Fibroblast of lung (primary cell): ENCODE measurements at regions not wholly inside any gene's neighbourhood (a gene's known extent, or its start where the extent isn't known, plus 50 kb on each side); places are given as distances from the start of the nearest gene placed in this dataset.
A peak's percentile ranks its signal among the peaks of the same experiment; 100 is the strongest.

Source experiments
- DNase-seq, 2 donors: peaks; one replicate each; pipeline versions ENCODE4 v3.0.0 to v3.0.0-alpha.2; 2010; ENCODE audit warnings: low read depth in 2 of 2
- H2AFZ ChIP-seq: 2 replicates; pipeline ENCODE4 v1.5.1; 2012; ENCODE audit warnings: low read length, control low read depth, inconsistent platforms
- H3K27ac ChIP-seq: 2 replicates; pipeline ENCODE4 v1.5.1; 2011; ENCODE audit warnings: low read length, control low read depth; ENCODE audit not compliant: insufficient read depth
- H3K27me3 ChIP-seq: 2 replicates; pipeline ENCODE4 v1.5.1; 2011; ENCODE audit warnings: mild to moderate bottlenecking, low read length; ENCODE audit not compliant: control insufficient read depth, insufficient read depth
- H3K36me3 ChIP-seq: 2 replicates; pipeline ENCODE4 v1.5.1; 2011; ENCODE audit warnings: low read length; ENCODE audit not compliant: control insufficient read depth, insufficient read depth
- H3K4me1 ChIP-seq: 2 replicates; pipeline ENCODE4 v1.5.1; 2011; ENCODE audit warnings: low read length; ENCODE audit not compliant: control insufficient read depth, insufficient read depth; ENCODE audit errors: extremely low read depth
- H3K4me2 ChIP-seq: 2 replicates; pipeline ENCODE4 v1.5.1; 2011; ENCODE audit warnings: low read length, control low read depth; ENCODE audit not compliant: insufficient read depth; ENCODE audit errors: extremely low read depth
- H3K4me3 ChIP-seq, 4 experiments: fragments of 200-600 bp in 1 of 4; sonication (generic) in 1 of 4; replicated peaks in 1 of 4; 2 replicates each; pipeline ENCODE4 v1.5.1; 2011 to 2016; ENCODE audit warnings: low read length in 4 of 4, low read depth in 3 of 4, mild to moderate bottlenecking in 3 of 4, control low read depth in 2 of 4, inconsistent platforms in 1 of 4, mixed read lengths in 1 of 4; ENCODE audit not compliant: insufficient read depth in 1 of 4; ENCODE audit errors: control extremely low read depth in 1 of 4
- H3K79me2 ChIP-seq: 2 replicates; pipeline ENCODE4 v1.5.1; 2012; ENCODE audit warnings: mild to moderate bottlenecking, low read length, inconsistent platforms; ENCODE audit not compliant: control insufficient read depth, insufficient read depth
- H3K9ac ChIP-seq: 2 replicates; pipeline ENCODE4 v1.5.1; 2011; ENCODE audit warnings: mild to moderate bottlenecking, low read length, control low read depth; ENCODE audit not compliant: insufficient read depth
- H3K9me3 ChIP-seq: 2 replicates; pipeline ENCODE4 v1.5.1; 2012; ENCODE audit warnings: low read depth, low read length; ENCODE audit not compliant: control insufficient read depth, insufficient read depth
- H4K20me1 ChIP-seq: 2 replicates; pipeline ENCODE4 v1.5.1; 2011; ENCODE audit warnings: low read length; ENCODE audit not compliant: control insufficient read depth, insufficient read depth; ENCODE audit errors: extremely low read depth
- EZH2 ChIP-seq: IDR thresholded peaks from 2 replicates; pipeline ENCODE4 v1.5.1; 2012; ENCODE audit warnings: low read length, control low read depth, mild to moderate bottlenecking; ENCODE audit errors: missing control alignments
- TF ChIP-seq, protein P1 (sequence below), 2 donors: IDR thresholded peaks in 1 of 2; conservative IDR thresholded peaks in 1 of 2; 1 replicate in 1 of 2; 2 replicates in 1 of 2; pipeline ENCODE4 v1.5.1; 2011 to 2012; ENCODE audit warnings: low read length in 2 of 2, control low read depth in 1 of 2, inconsistent platforms in 1 of 2, low read depth in 1 of 2, mild to moderate bottlenecking in 1 of 2

DNA sequence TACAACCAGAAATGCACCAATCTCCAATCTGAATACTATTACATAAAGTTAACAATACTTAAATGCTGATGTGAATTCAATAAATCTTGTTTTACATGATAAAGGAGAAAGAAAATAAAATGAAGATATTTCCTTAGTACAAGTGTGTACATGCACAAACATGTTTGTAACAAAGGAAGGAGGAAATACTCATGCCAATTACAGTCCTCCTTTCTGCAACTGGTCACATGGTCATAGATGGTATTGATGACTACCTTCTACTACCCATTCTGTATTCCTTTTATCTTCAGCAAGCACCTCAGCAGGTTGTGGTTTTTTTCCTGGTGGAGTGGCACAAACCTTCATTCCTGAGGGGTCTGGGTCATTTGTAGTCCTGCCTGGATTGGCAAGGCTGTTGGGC, 214.2 kb upstream of the GUCY1A2 start:
- Histone ChIP-seq H2AFZ (no peak overlapping the region), H3K27me3 (no peaks in the 10 kb centered on the region), H3K36me3 (no peaks in the 10 kb centered on the region), H3K9ac (no peak overlapping the region), H3K4me3 (no peak overlapping the region), H3K79me2 (no peaks in the 10 kb centered on the region), H3K27ac (no peak overlapping the region), H3K4me2 (no peak overlapping the region), H3K9me3 (no peaks in the 10 kb centered on the region), H4K20me1 (no peaks in the 10 kb centered on the region), H3K4me1 (no peaks in the 10 kb centered on the region)
- TF ChIP-seq, protein P1, sequence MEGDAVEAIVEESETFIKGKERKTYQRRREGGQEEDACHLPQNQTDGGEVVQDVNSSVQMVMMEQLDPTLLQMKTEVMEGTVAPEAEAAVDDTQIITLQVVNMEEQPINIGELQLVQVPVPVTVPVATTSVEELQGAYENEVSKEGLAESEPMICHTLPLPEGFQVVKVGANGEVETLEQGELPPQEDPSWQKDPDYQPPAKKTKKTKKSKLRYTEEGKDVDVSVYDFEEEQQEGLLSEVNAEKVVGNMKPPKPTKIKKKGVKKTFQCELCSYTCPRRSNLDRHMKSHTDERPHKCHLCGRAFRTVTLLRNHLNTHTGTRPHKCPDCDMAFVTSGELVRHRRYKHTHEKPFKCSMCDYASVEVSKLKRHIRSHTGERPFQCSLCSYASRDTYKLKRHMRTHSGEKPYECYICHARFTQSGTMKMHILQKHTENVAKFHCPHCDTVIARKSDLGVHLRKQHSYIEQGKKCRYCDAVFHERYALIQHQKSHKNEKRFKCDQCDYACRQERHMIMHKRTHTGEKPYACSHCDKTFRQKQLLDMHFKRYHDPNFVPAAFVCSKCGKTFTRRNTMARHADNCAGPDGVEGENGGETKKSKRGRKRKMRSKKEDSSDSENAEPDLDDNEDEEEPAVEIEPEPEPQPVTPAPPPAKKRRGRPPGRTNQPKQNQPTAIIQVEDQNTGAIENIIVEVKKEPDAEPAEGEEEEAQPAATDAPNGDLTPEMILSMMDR (conservative IDR thresholded peaks at IDR 0.05 in 1 of 2, IDR thresholded peaks at IDR 0.05 in 1 of 2; ENCODE audit: low read depth in 1 of 2, low read length in 2 of 2), result no peak
- no peak for TF ChIP-seq EZH2
- no peak for DNase-seq

- H3K4me2 ChIP-seq, result no peak overlapping the region
- H3K9me3 ChIP-seq, result no peaks in the 10 kb centered on the region
- no peak overlapping the region for H3K27ac ChIP-seq
- no peaks in the 10 kb centered on the region for H3K79me2 ChIP-seq
- H3K27me3 ChIP-seq, result no peaks in the 10 kb centered on the region
- H3K4me1 ChIP-seq, result no peaks in the 10 kb centered on the region
- H2AFZ ChIP-seq, result no peak overlapping the region
- peak in 1 of 2 donors; percentile 23 for DNase-seq
- H3K4me3 ChIP-seq, result no peak overlapping the region
- H4K20me1 ChIP-seq, result no peaks in the 10 kb centered on the region
- TF ChIP-seq EZH2, result no peak
- TF ChIP-seq, protein P1 (conservative IDR thresholded peaks at IDR 0.05 in 1 of 2, IDR thresholded peaks at IDR 0.05 in 1 of 2; ENCODE audit: low read depth in 1 of 2, low read length in 2 of 2), result no peak
- no peak overlapping the region for H3K9ac ChIP-seq
- H3K36me3 ChIP-seq, result no peaks in the 10 kb centered on the region
Observed at GRCh38 chr11:107224836-107225235, 206.6 kb upstream of the GUCY1A2 start.

- Histone ChIP-seq H3K4me2 (no peak overlapping the region), H3K9ac (no peak overlapping the region), H4K20me1 (no peaks in the 10 kb centered on the region), H3K79me2 (no peaks in the 10 kb centered on the region), H3K4me3 (no peak overlapping the region), H3K36me3 (no peaks in the 10 kb centered on the region), H2AFZ (no peak overlapping the region), H3K27ac (no peak overlapping the region), H3K27me3 (no peaks in the 10 kb centered on the region), H3K9me3 (no peaks in the 10 kb centered on the region), H3K4me1 (no peaks in the 10 kb centered on the region)
- TF ChIP-seq EZH2, result no peak
- TF ChIP-seq, protein P1 (conservative IDR thresholded peaks at IDR 0.05 in 1 of 2, IDR thresholded peaks at IDR 0.05 in 1 of 2; ENCODE audit: low read depth in 1 of 2, low read length in 2 of 2), result no peak
- DNase-seq, result no peak
Observed at GRCh38 chr11:107222916-107223460, 204.7 kb upstream of the GUCY1A2 start.
